Stomach (tissue), 8 donors: ENCODE measurements at regions not wholly inside any gene's neighbourhood (a gene's known extent, or its start where the extent isn't known, plus 50 kb on each side); places are given as distances from the start of the nearest gene placed in this dataset.

ENCODE experiments used
- DNase-seq, 2 donors: peaks; one replicate each; pipeline versions ENCODE4 v3.0.0 to v3.0.0-alpha.2; 2013 to 2019
- H3K27ac ChIP-seq, 5 donors: fragments of 200-600 bp in 4 of 5; sonication (generic) in 4 of 5; one replicate each; pipeline ENCODE4 v1.5.1; 2013 to 2019; ENCODE audit warnings: mild to moderate bottlenecking in 1 of 5, moderate library complexity in 1 of 5
- H3K27me3 ChIP-seq, 3 donors: fragments of 200-600 bp; sonication (generic); one replicate each; pipeline ENCODE4 v1.5.1; 2017 to 2019; ENCODE audit warnings: mixed run types in 1 of 3
- H3K36me3 ChIP-seq, 4 donors: fragments of 200-600 bp; sonication (generic); 1 replicate in 3 of 4; 2 replicates in 1 of 4; pipeline ENCODE4 v1.5.1; 2016 to 2019
- H3K4me1 ChIP-seq, 4 donors: fragments of 200-600 bp; sonication (generic); one replicate each; pipeline ENCODE4 v1.5.1; 2016 to 2019
- H3K4me3 ChIP-seq, 4 donors: fragments of 200-600 bp; sonication (generic) in 3 of 4; one replicate each; pipeline ENCODE4 v1.5.1; 2016 to 2019; ENCODE audit warnings: mild to moderate bottlenecking in 1 of 4
- H3K9me3 ChIP-seq, 4 donors: fragments of 200-600 bp; sonication (generic); one replicate each; pipeline ENCODE4 v1.5.1; 2016 to 2019
- CTCF ChIP-seq, 7 experiments: fragments of 450-650 bp in 4 of 7; fragments of 200-600 bp in 3 of 7; sonication (generic) in 3 of 7; IDR thresholded peaks; one replicate each; pipeline ENCODE4 v1.5.1; 2016 to 2019; ENCODE audit warnings: antibody characterized with exemption in 7 of 7, control low read depth in 2 of 7, mild to moderate bottlenecking in 1 of 7
- EP300 ChIP-seq: sonication (generic); formaldehyde crosslinking; IDR thresholded peaks from one replicate; pipeline ENCODE4 v1.6.1; 2017; ENCODE audit warnings: antibody characterized with exemption
- POLR2A ChIP-seq, 4 donors: fragments of 450-650 bp; IDR thresholded peaks; one replicate each; pipeline ENCODE4 v1.6.1; 2016; ENCODE audit warnings: antibody characterized with exemption in 4 of 4, control low read depth in 2 of 4, mild to moderate bottlenecking in 1 of 4, moderate library complexity in 1 of 4
- POLR2AphosphoS5 ChIP-seq, 3 donors: sonication (generic); formaldehyde crosslinking; IDR thresholded peaks; one replicate each; pipeline ENCODE4 v1.6.1; 2016; ENCODE audit warnings: antibody characterized with exemption in 3 of 3
- WGBS, 5 donors: extraction: QIAGEN DNeasy Blood & Tissue Kit in 3 of 5; methylation state at CpG; one replicate each; pipeline versions ENCODE4 v1.1.5 to v1.1.7; 2013 to 2018; 5-methylcytosine and 5-hydroxymethylcytosine counted together
- intact Hi-C: fragments of 100-400 bp; cut with DNase I; formaldehyde crosslinking; loops from one replicate; pipeline ENCODE4 v1.15.1; 2023; ENCODE audit warnings: low total_unique reads
- donor health status: healthy with polysubstance abuse.
- donor health status: Bipolar disorder and iron deficiency.
- donor health status: healthy.

DNA sequence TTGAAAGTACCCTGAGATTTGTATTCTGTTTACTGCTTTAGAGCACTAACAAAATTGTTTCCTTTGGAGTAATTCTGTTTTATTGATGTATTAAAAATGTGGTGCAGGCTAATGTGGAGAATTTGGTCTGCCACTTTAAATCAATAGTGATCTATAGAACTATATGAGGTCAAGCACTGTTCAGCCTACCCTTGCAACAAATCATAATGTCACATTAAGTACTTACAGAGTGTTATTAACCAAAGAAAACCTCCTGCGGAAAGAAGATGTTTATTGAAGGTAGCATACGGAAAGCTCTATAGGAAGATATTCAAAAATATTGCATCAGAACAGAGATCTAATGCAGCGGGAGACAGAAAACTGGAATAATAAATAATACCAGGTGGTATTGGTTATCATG is 865.0 kb upstream of the TYRP1 start:
- intact Hi-C loops, result no loop called here
- H3K4me1 ChIP-seq, result no peaks in the 10 kb centered on the region
- no peak overlapping the region for H3K4me3 ChIP-seq
- H3K36me3 ChIP-seq, result no peaks in the 10 kb centered on the region
- WGBS, 5 donors, result 74 to 85% (median 80%) methylated on average over 3 of the region's 3 CpGs
- no peak overlapping the region for H3K27ac ChIP-seq
- TF ChIP-seq POLR2A (IDR thresholded peaks at IDR 0.05) (no peak), POLR2AphosphoS5 (IDR thresholded peaks at IDR 0.05) (no peak), CTCF (IDR thresholded peaks at IDR 0.05) (no peak), EP300 (no peak)
- H3K9me3 ChIP-seq, result no peaks in the 10 kb centered on the region
- no peaks in the 10 kb centered on the region for H3K27me3 ChIP-seq
- no peak for DNase-seq

- Histone ChIP-seq H3K4me3 (no peak overlapping the region), H3K4me1 (no peaks in the 10 kb centered on the region), H3K9me3 (peaks cover 0 to 18% (median 5%) of the 10 kb centered on the region in 4 donors), H3K36me3 (no peaks in the 10 kb centered on the region), H3K27ac (no peak overlapping the region), H3K27me3 (no peaks in the 10 kb centered on the region)
- DNase-seq, result no peak
- WGBS, 5 donors, result 55 to 79% (median 72%) methylated on average over 2 of the region's 2 CpGs
- TF ChIP-seq CTCF (IDR thresholded peaks at IDR 0.05), result no peak
- no peak for TF ChIP-seq POLR2AphosphoS5 (IDR thresholded peaks at IDR 0.05)
- TF ChIP-seq POLR2A (IDR thresholded peaks at IDR 0.05), result no peak
- TF ChIP-seq EP300, result no peak
- intact Hi-C loops, result no loop called here
Measured at GRCh38 chr9:11833056-11833455, 860.1 kb upstream of the TYRP1 start.

DNA sequence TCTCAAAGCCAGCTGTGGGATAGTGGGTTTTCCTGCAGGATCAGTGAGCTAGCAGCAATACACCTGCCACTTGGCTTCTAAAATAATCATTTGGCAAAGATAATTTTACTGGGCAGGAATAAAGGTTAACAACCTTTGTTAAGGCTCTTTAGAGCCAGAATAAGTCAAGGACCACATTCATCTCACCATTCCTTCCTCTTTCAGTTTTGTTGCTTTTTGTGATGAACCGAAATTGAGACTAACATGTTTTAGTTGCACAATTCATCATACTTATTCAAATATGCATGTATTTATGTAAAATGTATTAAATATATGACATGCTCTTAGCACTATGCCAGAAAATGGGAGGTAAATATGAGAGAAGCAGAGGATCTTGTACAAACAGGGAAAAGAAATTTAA is 824.4 kb upstream of the TYRP1 start:
- 55 to 80% (median 65%) methylated on average over 1 of the region's 1 CpG for whole genome bisulfite sequencing, 5 donors
- no peaks in the 10 kb centered on the region for H3K4me1 ChIP-seq
- no peak for DNase-seq
- no peaks in the 10 kb centered on the region for H3K27me3 ChIP-seq
- no peaks in the 10 kb centered on the region for H3K9me3 ChIP-seq
- intact Hi-C loops, result no loop called here
- H3K27ac ChIP-seq, result no peak overlapping the region
- H3K4me3 ChIP-seq, result no peak overlapping the region
- TF ChIP-seq POLR2A (IDR thresholded peaks at IDR 0.05), result no peak
- no peak for TF ChIP-seq EP300
- TF ChIP-seq CTCF (IDR thresholded peaks at IDR 0.05), result no peak
- no peaks in the 10 kb centered on the region for H3K36me3 ChIP-seq

- H3K4me1 ChIP-seq, result no peaks in the 10 kb centered on the region
- WGBS, 5 donors, result 34 to 38% (median 36%) methylated on average over 5 of the region's 5 CpGs
- TF ChIP-seq CTCF (IDR thresholded peaks at IDR 0.05), result no peak
- no peak for TF ChIP-seq POLR2A (IDR thresholded peaks at IDR 0.05)
- no peak for TF ChIP-seq POLR2AphosphoS5 (IDR thresholded peaks at IDR 0.05)
- no peak for TF ChIP-seq EP300
- intact Hi-C loops, result no loop called here
- H3K27ac ChIP-seq, result no peak overlapping the region
- H3K27me3 ChIP-seq, result no peaks in the 10 kb centered on the region
- H3K4me3 ChIP-seq, result no peak overlapping the region
- H3K36me3 ChIP-seq, result no peaks in the 10 kb centered on the region
- DNase-seq, result peak in 1 of 2 donors; percentile 20
- H3K9me3 ChIP-seq, result no peaks in the 10 kb centered on the region
Measured at GRCh38 chr9:11871852-11872251, 821.3 kb upstream of the TYRP1 start.

GRCh38 chr9:11872471-11872870 is 820.7 kb upstream of the TYRP1 start:
- WGBS, 5 donors, result 33 to 53% (median 44%) methylated on average over 1 of the region's 1 CpG
- H3K9me3 ChIP-seq, result no peaks in the 10 kb centered on the region
- no peaks in the 10 kb centered on the region for H3K27me3 ChIP-seq
- H3K27ac ChIP-seq, result no peak overlapping the region
- H3K36me3 ChIP-seq, result no peaks in the 10 kb centered on the region
- H3K4me3 ChIP-seq, result no peak overlapping the region
- intact Hi-C loops, result no loop called here
- no peaks in the 10 kb centered on the region for H3K4me1 ChIP-seq
- no peak for DNase-seq
- TF ChIP-seq CTCF (IDR thresholded peaks at IDR 0.05) (no peak), POLR2AphosphoS5 (IDR thresholded peaks at IDR 0.05) (no peak), POLR2A (IDR thresholded peaks at IDR 0.05) (no peak), EP300 (no peak)
